ENCODE measurements at regions not wholly inside any gene's neighbourhood (a gene's known extent, or its start where the extent isn't known, plus 50 kb on each side); places are given as distances from the start of the nearest gene placed in this dataset.

DNA sequence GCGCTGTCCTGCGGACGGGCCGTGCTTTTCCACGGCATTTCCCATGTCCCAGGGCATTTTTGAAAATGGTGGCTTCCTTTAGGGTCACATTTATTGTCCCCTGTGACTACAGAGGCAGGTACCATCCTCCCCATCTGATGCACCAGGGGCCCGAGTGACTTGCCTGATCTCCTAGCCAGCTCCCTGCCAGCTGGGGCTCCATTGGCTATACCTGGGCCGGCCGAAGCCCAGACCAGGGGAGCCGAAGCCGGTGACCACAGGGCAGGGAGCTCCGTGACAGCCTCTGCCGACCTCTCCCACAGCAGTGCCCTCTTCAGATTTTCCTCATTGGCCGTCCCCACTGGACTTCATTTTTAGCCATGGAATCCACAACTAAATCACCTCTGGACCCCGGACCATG is 170.6 kb downstream of the RBFOX3 start (continued):
- no peak for TF ChIP-seq SNAI1 (CRISPR knock-in tag; IDR thresholded peaks at IDR 0.05; ENCODE audit: borderline replicate concordance)
- TF ChIP-seq ZNF766 (CRISPR knock-in tag; IDR thresholded peaks at IDR 0.05; ENCODE audit: borderline replicate concordance), result no peak
- TF ChIP-seq, protein P1, sequence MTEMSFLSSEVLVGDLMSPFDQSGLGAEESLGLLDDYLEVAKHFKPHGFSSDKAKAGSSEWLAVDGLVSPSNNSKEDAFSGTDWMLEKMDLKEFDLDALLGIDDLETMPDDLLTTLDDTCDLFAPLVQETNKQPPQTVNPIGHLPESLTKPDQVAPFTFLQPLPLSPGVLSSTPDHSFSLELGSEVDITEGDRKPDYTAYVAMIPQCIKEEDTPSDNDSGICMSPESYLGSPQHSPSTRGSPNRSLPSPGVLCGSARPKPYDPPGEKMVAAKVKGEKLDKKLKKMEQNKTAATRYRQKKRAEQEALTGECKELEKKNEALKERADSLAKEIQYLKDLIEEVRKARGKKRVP (CRISPR knock-in tag; IDR thresholded peaks at IDR 0.05), result no peak
- TF ChIP-seq SOX6 (IDR thresholded peaks at IDR 0.05), result no peak
- no peak for TF ChIP-seq SOX6 (CRISPR knock-in tag; IDR thresholded peaks at IDR 0.05)
- TF ChIP-seq FOXK1 (CRISPR knock-in tag; IDR thresholded peaks at IDR 0.05; ENCODE audit: borderline replicate concordance, low read depth), result no peak
- no peak for TF ChIP-seq PHF5A (CRISPR knock-in tag; IDR thresholded peaks at IDR 0.05; ENCODE audit: low read depth, unreplicated experiment)
- TF ChIP-seq MBD4 (IDR thresholded peaks at IDR 0.05; ENCODE audit: borderline replicate concordance, low read length), result no peak
- no peak for TF ChIP-seq MYC (CRISPR knock-in tag; IDR thresholded peaks at IDR 0.05; ENCODE audit: borderline replicate concordance)
- TF ChIP-seq, protein P2, sequence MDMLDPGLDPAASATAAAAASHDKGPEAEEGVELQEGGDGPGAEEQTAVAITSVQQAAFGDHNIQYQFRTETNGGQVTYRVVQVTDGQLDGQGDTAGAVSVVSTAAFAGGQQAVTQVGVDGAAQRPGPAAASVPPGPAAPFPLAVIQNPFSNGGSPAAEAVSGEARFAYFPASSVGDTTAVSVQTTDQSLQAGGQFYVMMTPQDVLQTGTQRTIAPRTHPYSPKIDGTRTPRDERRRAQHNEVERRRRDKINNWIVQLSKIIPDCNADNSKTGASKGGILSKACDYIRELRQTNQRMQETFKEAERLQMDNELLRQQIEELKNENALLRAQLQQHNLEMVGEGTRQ (IDR thresholded peaks at IDR 0.05; ENCODE audit: low read depth, low read length), result no peak
- TF ChIP-seq, protein P2 (CRISPR knock-in tag; IDR thresholded peaks at IDR 0.05; ENCODE audit: borderline replicate concordance), result no peak
- no peak for TF ChIP-seq POLR2AphosphoS2 (IDR thresholded peaks at IDR 0.05; ENCODE audit: low read depth, low read length)
- no peak for TF ChIP-seq ZNF431 (CRISPR knock-in tag; IDR thresholded peaks at IDR 0.05; ENCODE audit: borderline replicate concordance, low read depth)
- TF ChIP-seq, protein P3, sequence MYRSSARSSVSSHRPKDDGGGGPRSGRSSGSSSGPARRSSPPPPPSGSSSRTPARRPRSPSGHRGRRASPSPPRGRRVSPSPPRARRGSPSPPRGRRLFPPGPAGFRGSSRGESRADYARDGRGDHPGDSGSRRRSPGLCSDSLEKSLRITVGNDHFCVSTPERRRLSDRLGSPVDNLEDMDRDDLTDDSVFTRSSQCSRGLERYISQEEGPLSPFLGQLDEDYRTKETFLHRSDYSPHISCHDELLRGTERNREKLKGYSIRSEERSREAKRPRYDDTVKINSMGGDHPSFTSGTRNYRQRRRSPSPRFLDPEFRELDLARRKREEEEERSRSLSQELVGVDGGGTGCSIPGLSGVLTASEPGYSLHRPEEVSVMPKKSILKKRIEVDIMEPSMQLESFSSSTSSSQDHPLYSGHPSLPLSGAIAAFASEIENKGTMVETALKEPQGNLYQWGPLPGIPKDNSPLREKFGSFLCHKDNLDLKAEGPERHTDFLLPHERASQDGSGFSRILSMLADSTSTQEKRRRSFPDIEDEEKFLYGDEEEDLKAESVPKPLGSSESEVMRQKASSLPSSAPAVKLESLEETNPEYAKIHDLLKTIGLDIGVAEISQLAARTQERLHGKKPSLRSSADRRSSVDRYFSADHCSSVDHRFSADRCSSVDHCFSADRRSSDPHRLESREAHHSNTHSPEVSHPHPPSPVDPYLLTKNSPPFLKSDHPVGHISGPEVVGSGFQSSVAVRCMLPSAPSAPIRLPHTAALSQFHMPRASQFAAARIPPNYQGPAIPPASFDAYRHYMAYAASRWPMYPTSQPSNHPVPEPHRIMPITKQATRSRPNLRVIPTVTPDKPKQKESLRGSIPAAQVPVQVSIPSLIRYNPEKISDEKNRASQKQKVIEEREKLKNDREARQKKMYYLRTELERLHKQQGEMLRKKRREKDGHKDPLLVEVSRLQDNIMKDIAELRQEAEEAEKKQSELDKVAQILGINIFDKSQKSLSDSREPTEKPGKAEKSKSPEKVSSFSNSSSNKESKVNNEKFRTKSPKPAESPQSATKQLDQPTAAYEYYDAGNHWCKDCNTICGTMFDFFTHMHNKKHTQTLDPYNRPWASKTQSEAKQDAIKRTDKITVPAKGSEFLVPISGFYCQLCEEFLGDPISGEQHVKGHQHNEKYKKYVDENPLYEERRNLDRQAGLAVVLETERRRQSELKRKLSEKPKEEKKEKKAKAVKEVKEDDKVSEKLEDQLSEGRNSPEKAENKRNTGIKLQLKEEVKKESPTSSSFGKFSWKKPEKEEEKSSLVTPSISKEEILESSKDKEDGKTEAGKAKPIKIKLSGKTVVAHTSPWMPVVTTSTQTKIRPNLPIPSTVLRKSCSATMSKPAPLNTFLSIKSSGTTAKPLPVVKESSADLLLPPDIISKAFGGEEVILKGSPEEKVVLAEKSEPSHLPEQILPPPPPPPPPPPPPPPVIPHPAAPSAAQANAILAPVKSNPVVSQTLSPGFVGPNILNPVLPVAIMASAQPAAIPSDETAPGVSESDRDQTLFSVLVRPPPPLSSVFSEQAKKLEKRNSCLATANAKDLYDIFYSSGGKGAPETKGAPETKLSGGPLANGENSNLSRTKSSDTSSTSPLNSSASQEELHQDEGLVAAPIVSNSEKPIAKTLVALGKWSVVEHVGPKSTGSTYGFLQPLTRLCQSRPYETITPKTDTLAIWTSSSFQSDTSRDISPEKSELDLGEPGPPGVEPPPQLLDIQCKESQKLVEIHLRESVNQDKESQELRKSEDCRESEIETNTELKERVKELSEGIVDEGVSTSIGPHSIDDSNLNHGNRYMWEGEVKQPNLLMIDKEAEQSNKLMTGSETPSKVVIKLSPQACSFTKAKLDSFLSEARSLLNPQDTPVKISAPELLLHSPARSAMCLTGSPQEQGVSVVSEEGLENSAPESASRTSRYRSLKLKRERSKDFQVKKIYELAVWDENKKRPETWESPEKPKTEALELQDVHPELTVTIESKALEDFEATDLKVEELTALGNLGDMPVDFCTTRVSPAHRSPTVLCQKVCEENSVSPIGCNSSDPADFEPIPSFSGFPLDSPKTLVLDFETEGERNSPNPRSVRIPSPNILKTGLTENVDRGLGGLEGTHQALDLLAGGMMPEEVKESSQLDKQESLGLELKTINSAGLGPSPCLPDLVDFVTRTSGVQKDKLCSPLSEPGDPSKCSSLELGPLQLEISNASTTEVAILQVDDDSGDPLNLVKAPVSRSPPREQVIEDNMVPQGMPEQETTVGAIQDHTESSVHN (CRISPR knock-in tag; IDR thresholded peaks at IDR 0.05), result no peak
- TF ChIP-seq, protein P4, sequence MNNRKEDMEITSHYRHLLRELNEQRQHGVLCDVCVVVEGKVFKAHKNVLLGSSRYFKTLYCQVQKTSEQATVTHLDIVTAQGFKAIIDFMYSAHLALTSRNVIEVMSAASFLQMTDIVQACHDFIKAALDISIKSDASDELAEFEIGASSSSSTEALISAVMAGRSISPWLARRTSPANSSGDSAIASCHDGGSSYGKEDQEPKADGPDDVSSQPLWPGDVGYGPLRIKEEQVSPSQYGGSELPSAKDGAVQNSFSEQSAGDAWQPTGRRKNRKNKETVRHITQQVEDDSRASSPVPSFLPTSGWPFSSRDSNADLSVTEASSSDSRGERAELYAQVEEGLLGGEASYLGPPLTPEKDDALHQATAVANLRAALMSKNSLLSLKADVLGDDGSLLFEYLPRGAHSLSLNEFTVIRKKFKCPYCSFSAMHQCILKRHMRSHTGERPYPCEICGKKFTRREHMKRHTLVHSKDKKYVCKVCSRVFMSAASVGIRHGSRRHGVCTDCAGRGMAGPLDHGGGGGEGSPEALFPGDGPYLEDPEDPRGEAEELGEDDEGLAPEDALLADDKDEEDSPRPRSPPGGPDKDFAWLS (CRISPR knock-in tag; IDR thresholded peaks at IDR 0.05; ENCODE audit: borderline replicate concordance), result no peak

Data from HepG2 (cell line).